HEK293T (cell line): ENCODE measurements at regions not wholly inside any gene's neighbourhood (a gene's known extent, or its start where the extent isn't known, plus 50 kb on each side); places are given as distances from the start of the nearest gene placed in this dataset.

Experiments used
- BHLHE40 ChIP-seq: fragments of 450-650 bp; IDR thresholded peaks from 2 replicates; pipeline ENCODE4 v1.6.1; 2016; ENCODE audit warnings: mild to moderate bottlenecking, moderate library complexity, borderline replicate concordance
- FOXA1 ChIP-seq: fragments of 450-650 bp; IDR thresholded peaks from 2 replicates; pipeline ENCODE4 v1.6.1; 2016; ENCODE audit warnings: mild to moderate bottlenecking
- SP1 ChIP-seq: fragments of 450-650 bp; IDR thresholded peaks from 2 replicates; pipeline ENCODE4 v1.6.1; 2017

DNA sequence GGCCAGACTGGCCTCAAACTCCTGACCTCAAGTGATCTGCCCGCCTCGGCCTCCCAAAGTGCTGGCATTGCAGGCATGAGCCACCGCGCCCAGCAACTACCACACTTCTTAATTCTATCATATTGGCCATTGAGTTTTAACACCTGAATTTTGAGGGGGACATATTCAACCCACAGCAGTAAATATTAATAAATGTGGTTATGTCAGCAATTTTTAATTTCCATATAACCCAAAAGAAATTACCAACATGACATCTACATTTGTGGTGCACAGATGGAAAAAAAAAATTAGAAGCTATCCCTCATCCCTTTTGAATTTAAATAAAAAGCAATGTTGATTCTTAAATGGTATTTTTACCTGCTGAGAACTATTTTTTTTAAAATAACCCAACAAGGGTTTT is 88.7 kb downstream of the SLITRK6 start:
- TF ChIP-seq BHLHE40 = no peak
- TF ChIP-seq SP1 = no peak
- no peak for TF ChIP-seq FOXA1
